Lung (tissue), 11 donors: ENCODE measurements at regions not wholly inside any gene's neighbourhood (a gene's known extent, or its start where the extent isn't known, plus 50 kb on each side); places are given as distances from the start of the nearest gene placed in this dataset.

ENCODE experiments used
- ATAC-seq: fragments of 200-7000 bp; cut with Tn5 transposase; one replicate; pipeline ENCODE4 v1.9.1; 2020; ENCODE audit warnings: moderate number of reproducible peaks; ENCODE audit not compliant: insufficient read depth, low FRiP score
- DNase-seq, 3 donors: peaks; one replicate each; pipeline ENCODE4 v3.0.0-alpha.2; 2013 to 2017
- H3K27ac ChIP-seq, 2 donors: one replicate each; pipeline ENCODE4 v1.5.1; 2013; ENCODE audit warnings: mild to moderate bottlenecking in 2 of 2, moderate library complexity in 2 of 2, control low read depth in 1 of 2, inconsistent platforms in 1 of 2, low read depth in 1 of 2, low read length in 1 of 2
- H3K27me3 ChIP-seq, 3 donors: one replicate each; pipeline ENCODE4 v1.5.1; 2013; ENCODE audit warnings: low read length in 2 of 3; ENCODE audit not compliant: control insufficient read depth in 3 of 3, insufficient read depth in 3 of 3
- H3K36me3 ChIP-seq, 4 donors: one replicate each; pipeline ENCODE4 v1.5.1; 2013; ENCODE audit warnings: low read length in 4 of 4, mild to moderate bottlenecking in 1 of 4, moderate library complexity in 1 of 4; ENCODE audit not compliant: control insufficient read depth in 4 of 4, insufficient read depth in 4 of 4
- H3K4me1 ChIP-seq, 5 donors: one replicate each; pipeline ENCODE4 v1.5.1; 2013; ENCODE audit warnings: low read length in 5 of 5, mild to moderate bottlenecking in 2 of 5, moderate library complexity in 1 of 5; ENCODE audit not compliant: control insufficient read depth in 5 of 5, insufficient read depth in 5 of 5
- H3K4me3 ChIP-seq: one replicate; pipeline ENCODE4 v1.5.1; 2013; ENCODE audit warnings: mild to moderate bottlenecking, control low read depth, moderate library complexity
- H3K9ac ChIP-seq, 2 donors: one replicate each; pipeline ENCODE4 v1.5.1; 2013; ENCODE audit warnings: low read length in 2 of 2, control low read depth in 1 of 2; ENCODE audit not compliant: insufficient read depth in 1 of 2
- H3K9me3 ChIP-seq, 4 donors: one replicate each; pipeline ENCODE4 v1.5.1; 2013; ENCODE audit warnings: low read length in 3 of 4, mild to moderate bottlenecking in 1 of 4, moderate library complexity in 1 of 4; ENCODE audit not compliant: control insufficient read depth in 4 of 4, insufficient read depth in 3 of 4
- WGBS, 2 donors: extraction: QIAGEN DNeasy Blood & Tissue Kit; methylation state at CpG; one replicate each; pipeline ENCODE4 v1.1.7; 2013; 5-methylcytosine and 5-hydroxymethylcytosine counted together
- TF ChIP-seq, protein P1 (sequence below): IDR thresholded peaks from 2 replicates; pipeline ENCODE4 v1.5.1; 2012; ENCODE audit warnings: mild to moderate bottlenecking; ENCODE audit errors: control extremely low read depth, extremely low read depth
- donor health status: control.
- donor health status: control.
- donor health status: Bipolar disorder and iron deficiency.
- donor health status: healthy.
- donor health status: DM: yes; HTN: yes; CAD: no.

DNA sequence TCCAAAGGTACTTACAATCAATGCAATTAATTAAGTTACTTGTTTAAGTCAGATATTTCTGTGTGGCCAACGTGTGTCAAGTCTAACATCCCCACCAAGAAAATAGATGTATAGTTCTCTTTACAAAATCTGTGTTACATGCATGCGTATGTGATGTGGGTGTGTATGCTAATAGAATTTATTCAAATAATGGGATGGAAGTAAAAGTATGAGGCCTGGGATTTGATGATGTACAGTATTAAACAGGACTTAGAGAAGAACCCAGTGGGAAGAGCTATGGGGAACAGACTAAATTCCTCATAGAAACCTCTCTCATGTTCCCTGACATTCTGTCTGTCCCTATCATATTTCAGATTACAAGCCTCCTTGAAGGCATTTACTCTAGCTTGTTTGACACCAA, 72.5 kb downstream of the IFI44 start:
- ATAC-seq (no peak), DNase-seq (no peak)
- H3K36me3 ChIP-seq: no peaks in the 10 kb centered on the region
- H3K27ac ChIP-seq: no peak overlapping the region
- no peaks in the 10 kb centered on the region for H3K27me3 ChIP-seq
- H3K9me3 ChIP-seq: no peaks in the 10 kb centered on the region
- WGBS, 2 donors: 79 to 86% methylated on average over 2 of the region's 2 CpGs
- no peak overlapping the region for H3K4me3 ChIP-seq
- H3K4me1 ChIP-seq: no peaks in the 10 kb centered on the region
- no peak overlapping the region for H3K9ac ChIP-seq
- TF ChIP-seq, protein P1, sequence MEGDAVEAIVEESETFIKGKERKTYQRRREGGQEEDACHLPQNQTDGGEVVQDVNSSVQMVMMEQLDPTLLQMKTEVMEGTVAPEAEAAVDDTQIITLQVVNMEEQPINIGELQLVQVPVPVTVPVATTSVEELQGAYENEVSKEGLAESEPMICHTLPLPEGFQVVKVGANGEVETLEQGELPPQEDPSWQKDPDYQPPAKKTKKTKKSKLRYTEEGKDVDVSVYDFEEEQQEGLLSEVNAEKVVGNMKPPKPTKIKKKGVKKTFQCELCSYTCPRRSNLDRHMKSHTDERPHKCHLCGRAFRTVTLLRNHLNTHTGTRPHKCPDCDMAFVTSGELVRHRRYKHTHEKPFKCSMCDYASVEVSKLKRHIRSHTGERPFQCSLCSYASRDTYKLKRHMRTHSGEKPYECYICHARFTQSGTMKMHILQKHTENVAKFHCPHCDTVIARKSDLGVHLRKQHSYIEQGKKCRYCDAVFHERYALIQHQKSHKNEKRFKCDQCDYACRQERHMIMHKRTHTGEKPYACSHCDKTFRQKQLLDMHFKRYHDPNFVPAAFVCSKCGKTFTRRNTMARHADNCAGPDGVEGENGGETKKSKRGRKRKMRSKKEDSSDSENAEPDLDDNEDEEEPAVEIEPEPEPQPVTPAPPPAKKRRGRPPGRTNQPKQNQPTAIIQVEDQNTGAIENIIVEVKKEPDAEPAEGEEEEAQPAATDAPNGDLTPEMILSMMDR: no peak

DNA sequence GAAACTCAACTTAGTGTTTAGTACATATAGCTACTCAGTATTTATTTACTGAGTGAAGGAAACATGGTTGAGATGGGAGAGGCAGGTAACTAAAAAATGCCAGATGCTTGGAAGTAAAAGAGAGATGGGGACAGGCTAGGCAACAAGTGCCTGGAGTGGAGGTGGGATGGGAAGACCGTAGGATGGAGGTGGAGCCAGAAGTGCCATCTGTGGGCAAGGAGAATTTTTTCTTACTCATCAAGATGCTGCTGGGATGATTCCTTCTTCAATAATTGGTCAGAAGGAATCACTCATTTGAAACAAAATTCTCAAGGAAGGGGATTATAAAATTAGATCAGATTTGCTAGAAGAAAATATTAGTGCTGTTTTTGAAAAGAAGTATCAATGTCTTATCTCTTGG, 72.9 kb downstream of the IFI44 start:
- no peaks in the 10 kb centered on the region for H3K4me1 ChIP-seq
- no peaks in the 10 kb centered on the region for H3K27me3 ChIP-seq
- H3K4me3 ChIP-seq: no peak overlapping the region
- WGBS, 2 donors: 25 to 45% methylated on average over 1 of the region's 1 CpG
- TF ChIP-seq, protein P1: no peak
- H3K9me3 ChIP-seq: no peaks in the 10 kb centered on the region
- no peaks in the 10 kb centered on the region for H3K36me3 ChIP-seq
- no peak for DNase-seq
- no peak for ATAC-seq
- no peak overlapping the region for H3K27ac ChIP-seq
- no peak overlapping the region for H3K9ac ChIP-seq

DNA sequence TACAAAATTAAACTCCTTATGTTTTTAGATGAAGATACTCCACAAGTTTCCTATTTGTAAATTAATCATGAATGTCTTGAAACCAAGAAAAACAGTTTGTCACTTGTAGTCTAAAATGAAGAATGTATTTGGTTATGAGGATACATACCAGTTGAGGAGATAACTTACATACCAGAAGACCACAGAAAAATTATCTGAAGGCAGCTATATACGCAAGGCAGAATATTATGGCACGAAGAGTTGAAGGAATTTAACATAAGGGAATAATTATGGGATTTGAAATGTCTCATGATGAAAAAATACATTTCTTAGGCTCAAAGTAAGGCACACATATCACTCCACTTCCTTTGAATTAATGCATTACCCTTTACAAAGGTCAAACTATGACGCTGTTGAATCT, 73.3 kb downstream of the IFI44 start:
- TF ChIP-seq, protein P1: no peak
- Histone ChIP-seq H3K36me3 (no peaks in the 10 kb centered on the region), H3K4me1 (no peaks in the 10 kb centered on the region), H3K9ac (no peak overlapping the region), H3K27me3 (no peaks in the 10 kb centered on the region), H3K27ac (no peak overlapping the region), H3K4me3 (no peak overlapping the region), H3K9me3 (no peaks in the 10 kb centered on the region)
- ATAC-seq (no peak), DNase-seq (no peak)
- 88 to 89% methylated on average over 3 of the region's 3 CpGs for WGBS, 2 donors

- Histone ChIP-seq H3K4me1 (no peaks in the 10 kb centered on the region), H3K9me3 (no peaks in the 10 kb centered on the region), H3K27ac (no peak overlapping the region), H3K27me3 (no peaks in the 10 kb centered on the region), H3K4me3 (no peak overlapping the region), H3K36me3 (no peaks in the 10 kb centered on the region), H3K9ac (no peak overlapping the region)
- TF ChIP-seq, protein P1: no peak
- DNase-seq (no peak), ATAC-seq (no peak)
- 81% methylated on average over 1 of the region's 1 CpG for WGBS, 2 donors
Observed at GRCh38 chr1:78726686-78727085, 77.1 kb downstream of the IFI44 start.
